Choroid plexus epithelial cell (primary cell): ENCODE measurements at regions not wholly inside any gene's neighbourhood (a gene's known extent, or its start where the extent isn't known, plus 50 kb on each side); places are given as distances from the start of the nearest gene placed in this dataset.

ENCODE experiments used
- DNase-seq: peaks from one replicate; pipeline ENCODE4 v3.0.0-alpha.2; 2010; ENCODE audit warnings: low read depth
- H3K4me3 ChIP-seq: 2 replicates; pipeline ENCODE4 v1.5.1; 2011; ENCODE audit warnings: low read depth, mild to moderate bottlenecking, control low read depth, low read length, moderate library complexity
- TF ChIP-seq, protein P1 (sequence below): conservative IDR thresholded peaks from 2 replicates; pipeline ENCODE4 v1.5.1; 2011; ENCODE audit warnings: low read depth, mild to moderate bottlenecking, control low read depth, inconsistent platforms, low read length, moderate library complexity

DNA sequence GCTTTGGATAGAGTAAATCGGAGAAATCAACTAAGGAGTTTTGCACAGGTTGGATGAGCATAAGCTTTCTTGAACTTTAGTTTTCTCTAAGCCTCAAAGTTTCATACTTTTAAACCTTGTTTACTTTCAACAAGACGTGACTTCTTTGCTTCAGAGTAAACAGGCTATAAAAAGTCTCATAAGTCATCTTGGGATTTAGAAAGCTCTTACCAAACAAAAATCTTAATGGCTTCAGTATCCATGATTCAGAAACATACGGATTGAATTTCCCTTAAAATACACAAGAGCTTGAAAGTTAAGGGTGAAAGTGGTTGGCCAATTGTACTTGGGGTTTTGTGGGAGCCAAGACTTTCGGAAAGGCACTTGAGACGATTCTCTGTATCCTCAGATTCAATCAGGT is 270.9 kb upstream of the ANKH start:
- no peak overlapping the region for H3K4me3 ChIP-seq
- TF ChIP-seq, protein P1, sequence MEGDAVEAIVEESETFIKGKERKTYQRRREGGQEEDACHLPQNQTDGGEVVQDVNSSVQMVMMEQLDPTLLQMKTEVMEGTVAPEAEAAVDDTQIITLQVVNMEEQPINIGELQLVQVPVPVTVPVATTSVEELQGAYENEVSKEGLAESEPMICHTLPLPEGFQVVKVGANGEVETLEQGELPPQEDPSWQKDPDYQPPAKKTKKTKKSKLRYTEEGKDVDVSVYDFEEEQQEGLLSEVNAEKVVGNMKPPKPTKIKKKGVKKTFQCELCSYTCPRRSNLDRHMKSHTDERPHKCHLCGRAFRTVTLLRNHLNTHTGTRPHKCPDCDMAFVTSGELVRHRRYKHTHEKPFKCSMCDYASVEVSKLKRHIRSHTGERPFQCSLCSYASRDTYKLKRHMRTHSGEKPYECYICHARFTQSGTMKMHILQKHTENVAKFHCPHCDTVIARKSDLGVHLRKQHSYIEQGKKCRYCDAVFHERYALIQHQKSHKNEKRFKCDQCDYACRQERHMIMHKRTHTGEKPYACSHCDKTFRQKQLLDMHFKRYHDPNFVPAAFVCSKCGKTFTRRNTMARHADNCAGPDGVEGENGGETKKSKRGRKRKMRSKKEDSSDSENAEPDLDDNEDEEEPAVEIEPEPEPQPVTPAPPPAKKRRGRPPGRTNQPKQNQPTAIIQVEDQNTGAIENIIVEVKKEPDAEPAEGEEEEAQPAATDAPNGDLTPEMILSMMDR, result no peak
- DNase-seq, result no peak

DNA sequence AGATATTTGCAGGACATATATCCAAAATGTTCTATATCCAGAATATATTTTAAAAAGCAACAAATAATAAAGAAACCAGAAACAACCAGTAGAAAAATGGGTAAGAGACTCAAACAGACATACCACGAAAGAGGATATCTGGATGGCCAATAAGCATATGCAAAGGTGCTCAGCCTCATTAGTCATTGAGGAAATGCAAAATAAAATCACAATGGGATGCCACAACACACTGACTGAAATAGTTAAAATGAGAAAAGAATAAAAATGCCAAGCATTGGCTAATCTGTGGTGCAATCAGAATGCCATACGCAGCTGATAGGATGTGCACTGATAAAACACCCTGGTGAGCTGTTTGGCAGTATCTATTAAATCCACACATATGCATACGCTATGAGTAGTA is 265.8 kb upstream of the ANKH start:
- H3K4me3 ChIP-seq, result no peak overlapping the region
- no peak for DNase-seq
- TF ChIP-seq, protein P1, result no peak

DNA sequence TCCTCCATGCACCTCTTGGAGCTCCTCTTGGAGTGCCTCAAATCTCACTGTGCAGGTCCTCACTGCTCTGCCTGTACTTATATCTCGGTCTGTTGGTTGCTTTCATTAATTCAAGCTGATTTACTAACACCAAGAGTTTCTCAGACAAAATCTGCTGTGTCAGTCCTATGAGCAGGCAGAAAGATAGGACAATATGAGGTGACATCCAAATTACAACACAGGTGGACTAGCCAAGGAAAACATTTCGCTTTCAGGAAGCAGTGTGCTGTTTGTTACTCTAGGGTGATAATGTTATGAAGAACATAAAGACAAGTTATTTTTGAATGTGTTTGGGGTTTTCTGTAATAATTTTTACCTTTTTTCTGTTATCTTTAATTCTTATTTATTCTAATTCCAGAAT is 264.1 kb upstream of the ANKH start:
- DNase-seq, result no peak
- H3K4me3 ChIP-seq, result no peak overlapping the region
- TF ChIP-seq, protein P1, result no peak

DNA sequence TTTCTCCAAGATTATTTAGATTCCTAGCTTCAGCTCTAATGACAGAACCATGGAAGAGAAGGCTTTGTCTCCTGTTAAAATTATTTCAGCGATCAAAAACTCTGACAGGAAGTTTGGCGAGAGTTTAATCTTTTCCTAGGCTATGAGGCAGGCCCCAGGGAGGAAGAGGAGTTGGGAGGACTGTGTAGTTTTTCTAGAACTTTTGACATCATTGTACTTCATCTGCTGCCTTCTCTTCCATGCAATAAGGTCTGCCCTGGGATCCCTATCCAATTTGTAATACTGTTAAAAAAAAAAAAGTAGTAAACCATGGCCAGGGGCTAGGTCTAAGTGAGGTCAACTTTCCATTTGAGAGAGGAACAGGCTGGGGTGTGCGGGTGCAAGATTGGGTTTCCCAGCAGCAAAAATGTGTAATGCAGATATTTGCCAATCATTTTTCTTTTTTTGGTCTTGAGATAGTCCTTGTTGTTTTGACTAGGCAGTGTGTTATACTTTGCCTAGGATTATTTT is 261.9 kb upstream of the ANKH start:
- no peak overlapping the region for H3K4me3 ChIP-seq
- no peak for DNase-seq
- TF ChIP-seq, protein P1, result no peak

DNA sequence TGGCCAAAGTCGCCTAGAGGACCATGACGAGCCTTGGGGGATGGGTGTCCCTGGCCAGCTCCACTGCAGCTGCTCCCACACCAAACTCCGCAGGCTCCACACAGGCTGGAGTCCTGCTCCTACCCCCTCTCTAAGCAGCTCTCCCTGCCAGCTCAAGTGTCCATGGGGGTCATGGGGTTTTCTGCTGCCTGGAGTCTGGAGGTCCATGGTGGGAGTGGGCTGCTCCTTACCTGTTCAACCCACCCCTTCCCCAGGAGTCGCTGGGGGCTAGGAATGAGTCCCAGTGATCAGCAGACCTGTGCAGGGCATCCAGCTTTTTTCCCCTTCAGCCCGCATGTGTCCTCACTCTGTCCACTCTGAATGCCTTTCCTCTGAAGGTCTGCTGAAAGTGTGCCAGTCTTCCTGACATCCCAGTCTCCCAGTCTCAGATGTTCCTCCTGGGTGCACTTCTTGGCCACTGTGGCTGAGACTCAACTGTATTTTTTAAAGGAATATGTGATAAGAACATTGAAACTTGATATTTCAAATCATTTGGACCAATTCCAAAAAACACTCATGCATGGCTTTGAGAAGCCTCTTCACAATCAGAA is 261.3 kb upstream of the ANKH start:
- peak; percentile 15 for DNase-seq
- no peak overlapping the region for H3K4me3 ChIP-seq
- TF ChIP-seq, protein P1, result no peak

DNA sequence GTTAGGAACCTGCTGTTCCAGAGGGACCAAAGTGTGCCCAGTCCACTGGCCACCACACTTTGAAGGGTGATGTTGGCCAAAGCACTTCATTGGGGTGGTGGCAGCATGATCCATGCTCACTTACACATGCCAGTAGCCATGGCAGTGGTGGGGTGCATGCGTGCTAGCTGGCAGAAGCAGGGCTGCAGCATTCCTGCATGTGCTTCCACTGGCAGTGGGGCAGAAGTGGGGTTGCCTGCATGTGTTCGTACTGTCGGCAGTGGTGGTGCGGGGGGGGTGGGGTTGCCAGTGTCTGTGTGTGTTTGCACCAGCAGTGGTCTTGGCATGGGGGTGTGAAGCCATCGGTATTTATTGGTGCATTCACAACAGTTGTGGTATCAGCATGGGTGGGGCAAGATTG is 260.3 kb upstream of the ANKH start:
- no peak for DNase-seq
- H3K4me3 ChIP-seq, result no peak overlapping the region
- TF ChIP-seq, protein P1, result no peak

DNA sequence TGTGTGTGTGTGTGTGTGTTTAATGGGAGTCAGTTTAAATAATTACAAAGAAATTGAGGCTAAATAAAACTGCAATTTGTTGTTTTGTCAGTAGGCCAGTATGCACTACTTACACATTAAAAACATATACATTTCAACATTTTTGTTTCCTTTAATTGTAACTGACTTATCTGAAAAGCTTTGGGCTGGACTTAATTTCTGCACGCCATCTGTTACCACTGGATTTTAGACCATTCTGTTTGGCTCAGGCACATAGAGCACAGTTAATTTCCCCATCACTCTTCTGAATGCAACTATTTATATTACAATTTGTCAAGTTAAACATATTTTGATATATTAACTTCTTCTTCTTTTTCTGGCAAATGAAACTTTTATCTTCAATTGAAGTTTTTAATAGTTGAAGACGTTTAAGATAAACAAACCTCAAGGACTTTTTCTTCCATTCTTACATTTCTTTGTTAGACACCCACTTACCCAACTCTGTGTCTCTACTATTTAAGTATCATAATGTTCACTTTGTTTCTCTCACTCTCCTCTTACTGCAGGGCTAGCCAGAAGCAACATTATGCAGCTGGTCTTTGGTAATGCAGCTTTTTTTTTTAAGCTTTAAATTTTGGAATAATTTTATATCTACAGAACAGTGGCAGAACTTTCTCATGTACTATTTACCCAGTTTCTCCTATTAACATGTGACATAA is 253.4 kb upstream of the ANKH start:
- no peak overlapping the region for H3K4me3 ChIP-seq
- TF ChIP-seq, protein P1, result no peak
- DNase-seq, result no peak
